Calu3 (cell line): ENCODE measurements at regions not wholly inside any gene's neighbourhood (a gene's known extent, or its start where the extent isn't known, plus 50 kb on each side); places are given as distances from the start of the nearest gene placed in this dataset.

Source experiments
- BruUV-seq: library from RNA; stranded (reverse); fragments of 400-500 nt; replicated peaks from 2 replicates; lab custom pipeline; 2021; lab: Mats Ljungman, UMichigan
- CTCF ChIA-PET: fragments of 300-600 bp; sonication (Branson Sonifier 250); formaldehyde crosslinking; loops from one replicate; lab custom pipeline; 2022; ENCODE audit warnings: antibody characterized with exemption; lab: Charles Lee
- DNase-seq: peaks from one replicate; pipeline ENCODE4 v3.0.0; 2022
- H3K27ac Mint-ChIP-seq: one replicate; pipeline ENCODE4 v1.8.0; 2022; ENCODE audit warnings: mixed read lengths; ENCODE audit not compliant: unreplicated experiment
- H3K27me3 Mint-ChIP-seq: one replicate; pipeline ENCODE4 v1.8.0; 2022; ENCODE audit warnings: mixed read lengths; ENCODE audit not compliant: unreplicated experiment
- H3K36me3 Mint-ChIP-seq: one replicate; pipeline ENCODE4 v1.8.0; 2022; ENCODE audit warnings: mild to moderate bottlenecking, moderate library complexity, mixed read lengths; ENCODE audit not compliant: insufficient read depth, unreplicated experiment
- H3K4me1 Mint-ChIP-seq: one replicate; pipeline ENCODE4 v1.8.0; 2022; ENCODE audit warnings: mild to moderate bottlenecking, low read depth, mixed read lengths; ENCODE audit not compliant: unreplicated experiment
- H3K4me3 Mint-ChIP-seq: one replicate; pipeline ENCODE4 v1.8.0; 2022; ENCODE audit warnings: mild to moderate bottlenecking, low read depth, moderate library complexity, mixed read lengths; ENCODE audit not compliant: unreplicated experiment
- H3K9me3 Mint-ChIP-seq: one replicate; pipeline ENCODE4 v1.8.0; 2022; ENCODE audit warnings: low read depth, mixed read lengths; ENCODE audit not compliant: unreplicated experiment
- intact Hi-C: fragments of 100-400 bp; cut with micrococcal nuclease; formaldehyde crosslinking; loops from one replicate; pipeline ENCODE4 v1.10.0; 2022; ENCODE audit not compliant: unreplicated experiment
- TF ChIP-seq, protein P1 (sequence below): fragments of 200-600 bp; IDR thresholded peaks from one replicate; pipeline ENCODE4 v1.8.0; 2022; ENCODE audit warnings: antibody characterized with exemption; ENCODE audit not compliant: unreplicated experiment

DNA sequence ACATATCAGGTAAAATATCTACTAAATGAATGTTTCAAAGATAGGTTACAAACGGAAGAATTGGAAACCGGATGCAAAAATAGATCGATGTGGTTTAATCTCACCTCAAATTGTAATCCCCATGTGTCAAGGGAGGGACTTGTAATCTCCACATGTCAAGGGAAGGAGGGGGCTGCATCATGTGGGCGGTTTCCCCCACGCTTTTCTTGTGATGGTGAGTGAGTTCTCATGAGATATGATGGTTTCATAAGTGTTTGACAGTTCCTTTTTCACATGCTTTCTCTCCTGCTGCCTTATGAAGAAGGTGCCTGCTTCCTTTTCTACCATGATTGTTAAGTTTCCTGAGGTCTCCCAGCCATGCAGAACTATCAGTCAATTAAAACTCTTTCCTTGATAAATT, 408.7 kb upstream of the TMPRSS15 start:
- TF ChIP-seq, protein P1, sequence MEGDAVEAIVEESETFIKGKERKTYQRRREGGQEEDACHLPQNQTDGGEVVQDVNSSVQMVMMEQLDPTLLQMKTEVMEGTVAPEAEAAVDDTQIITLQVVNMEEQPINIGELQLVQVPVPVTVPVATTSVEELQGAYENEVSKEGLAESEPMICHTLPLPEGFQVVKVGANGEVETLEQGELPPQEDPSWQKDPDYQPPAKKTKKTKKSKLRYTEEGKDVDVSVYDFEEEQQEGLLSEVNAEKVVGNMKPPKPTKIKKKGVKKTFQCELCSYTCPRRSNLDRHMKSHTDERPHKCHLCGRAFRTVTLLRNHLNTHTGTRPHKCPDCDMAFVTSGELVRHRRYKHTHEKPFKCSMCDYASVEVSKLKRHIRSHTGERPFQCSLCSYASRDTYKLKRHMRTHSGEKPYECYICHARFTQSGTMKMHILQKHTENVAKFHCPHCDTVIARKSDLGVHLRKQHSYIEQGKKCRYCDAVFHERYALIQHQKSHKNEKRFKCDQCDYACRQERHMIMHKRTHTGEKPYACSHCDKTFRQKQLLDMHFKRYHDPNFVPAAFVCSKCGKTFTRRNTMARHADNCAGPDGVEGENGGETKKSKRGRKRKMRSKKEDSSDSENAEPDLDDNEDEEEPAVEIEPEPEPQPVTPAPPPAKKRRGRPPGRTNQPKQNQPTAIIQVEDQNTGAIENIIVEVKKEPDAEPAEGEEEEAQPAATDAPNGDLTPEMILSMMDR, result no peak
- intact Hi-C loops, result no loop called here
- Mint-ChIP-seq H3K36me3 (no peaks in the 10 kb centered on the region), H3K4me3 (no peak overlapping the region), H3K27me3 (no peaks in the 10 kb centered on the region), H3K9me3 (peaks cover 20% of the 10 kb centered on the region), H3K27ac (no peak overlapping the region), H3K4me1 (no peaks in the 10 kb centered on the region)
- DNase-seq, result no peak
- CTCF ChIA-PET, result no interaction called here
- BruUV-seq, result no TSS peak

DNA sequence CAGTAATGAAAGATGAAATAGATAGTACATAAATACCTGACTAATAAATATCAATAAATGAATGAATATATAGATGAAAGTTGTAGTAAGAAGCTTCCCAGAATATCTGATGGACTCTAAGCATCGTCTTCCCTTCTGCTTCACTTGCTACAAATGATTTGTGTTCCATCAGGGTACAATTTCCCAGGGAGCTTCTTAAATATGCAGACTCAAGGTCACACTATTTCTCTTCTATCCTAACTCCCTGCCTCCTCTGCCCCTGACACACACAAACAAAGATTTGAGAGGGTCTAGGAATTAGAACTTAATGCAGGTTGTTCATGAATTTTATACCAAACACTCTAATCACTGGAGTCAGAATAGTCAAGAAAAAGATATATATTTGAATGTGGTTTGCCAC, 415.9 kb upstream of the TMPRSS15 start:
- Mint-ChIP-seq H3K4me3 (no peak overlapping the region), H3K27me3 (no peaks in the 10 kb centered on the region), H3K4me1 (no peaks in the 10 kb centered on the region), H3K9me3 (no peaks in the 10 kb centered on the region), H3K36me3 (no peaks in the 10 kb centered on the region), H3K27ac (no peak overlapping the region)
- TF ChIP-seq, protein P1, result no peak
- no TSS peak for BruUV-seq
- intact Hi-C loops, result no loop called here
- no peak for DNase-seq
- CTCF ChIA-PET, result no interaction called here

DNA sequence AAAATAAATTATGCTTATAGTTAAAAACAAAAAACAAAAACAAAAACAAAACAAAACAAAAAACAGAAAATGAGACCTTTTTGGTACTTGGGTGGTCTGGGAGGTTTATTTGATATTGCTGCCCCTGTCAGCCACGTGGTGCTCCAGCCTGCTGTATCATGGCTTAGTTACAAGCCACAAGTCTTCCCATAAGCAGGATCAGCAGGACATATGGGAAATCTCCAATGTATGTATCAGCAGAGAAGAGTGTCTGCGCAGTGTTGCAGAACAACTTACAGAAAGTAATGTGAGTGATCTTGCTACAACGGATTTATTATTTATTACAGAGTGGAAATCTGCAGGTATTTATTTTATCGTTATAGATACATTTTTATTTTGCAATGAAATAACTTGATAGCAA, 423.0 kb upstream of the TMPRSS15 start:
- Mint-ChIP-seq H3K4me1 (no peaks in the 10 kb centered on the region), H3K9me3 (no peaks in the 10 kb centered on the region), H3K4me3 (no peak overlapping the region), H3K27ac (no peak overlapping the region), H3K27me3 (no peaks in the 10 kb centered on the region), H3K36me3 (no peaks in the 10 kb centered on the region)
- CTCF ChIA-PET, result no interaction called here
- no peak for DNase-seq
- intact Hi-C loops, result no loop called here
- TF ChIP-seq, protein P1, result no peak
- no TSS peak for BruUV-seq

DNA sequence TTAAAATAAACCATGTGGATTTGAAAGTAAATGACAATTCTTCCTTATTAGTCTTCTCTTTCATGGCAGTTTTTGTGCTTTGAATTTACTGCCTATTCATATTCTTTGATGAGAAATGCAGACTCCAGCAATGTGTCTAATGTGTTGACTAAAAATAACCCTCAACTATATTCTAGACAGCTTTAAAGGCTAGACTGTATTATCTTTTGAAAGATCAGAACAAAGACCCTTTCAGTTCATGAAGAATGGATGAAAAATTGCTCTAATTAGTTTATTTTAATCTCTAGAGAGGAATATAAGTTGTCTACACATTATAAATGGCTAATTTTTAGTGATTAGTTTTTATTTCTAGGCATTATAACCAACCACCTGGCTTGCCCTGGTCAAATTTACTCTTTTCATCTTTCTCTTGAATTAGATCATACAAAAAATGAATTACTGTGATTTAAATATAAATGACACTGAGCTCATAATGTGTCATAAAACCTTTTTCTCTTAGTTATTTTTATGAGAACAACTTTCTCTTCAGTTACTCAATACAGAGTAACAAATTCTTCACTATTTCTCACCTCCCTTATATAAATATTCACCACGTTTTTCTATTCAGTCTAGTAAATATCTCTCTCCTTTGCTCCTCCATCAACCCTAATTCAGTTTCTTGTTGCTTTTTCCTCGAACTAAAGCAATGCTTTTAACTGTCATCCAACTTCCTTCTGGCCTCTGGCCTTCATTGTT, 428.5 kb upstream of the TMPRSS15 start:
- CTCF ChIA-PET, result no interaction called here
- Mint-ChIP-seq H3K36me3 (no peaks in the 10 kb centered on the region), H3K9me3 (peaks cover 5% of the 10 kb centered on the region), H3K4me1 (no peaks in the 10 kb centered on the region), H3K27me3 (no peaks in the 10 kb centered on the region), H3K27ac (peak overlapping the region; percentile 38), H3K4me3 (no peak overlapping the region)
- TF ChIP-seq, protein P1, result no peak
- BruUV-seq, result no TSS peak
- DNase-seq, result no peak
- intact Hi-C loops, result no loop called here
